ENCODE measurements at regions not wholly inside any gene's neighbourhood (a gene's known extent, or its start where the extent isn't known, plus 50 kb on each side); places are given as distances from the start of the nearest gene placed in this dataset.

GRCh38 chr15:81497238-81497637, 123.2 kb upstream of the TMC3 start:
- no peak overlapping the region for H3K4me3 ChIP-seq
- TF ChIP-seq CTCF (IDR thresholded peaks at IDR 0.05; ENCODE audit: borderline replicate concordance) = no peak
- no peak for DNase-seq
- no peaks in the 10 kb centered on the region for H3K4me1 ChIP-seq
- H3K27ac ChIP-seq (replicated peaks) = no peak overlapping the region
- no peaks in the 10 kb centered on the region for H3K36me3 ChIP-seq
- intact Hi-C loops (cut with micrococcal nuclease) = no loop called here
- peaks cover 28% of the 10 kb centered on the region for H3K27me3 ChIP-seq (ENCODE audit: low read depth)
- H3K9me3 ChIP-seq (replicated peaks) = no peaks in the 10 kb centered on the region

- H3K4me3 ChIP-seq = no peak overlapping the region
- intact Hi-C loops (cut with micrococcal nuclease) = no loop called here
- H3K4me1 ChIP-seq = no peaks in the 10 kb centered on the region
- peaks cover 31% of the 10 kb centered on the region for H3K27me3 ChIP-seq (ENCODE audit: low read depth)
- no peaks in the 10 kb centered on the region for H3K9me3 ChIP-seq (replicated peaks)
- no peaks in the 10 kb centered on the region for H3K36me3 ChIP-seq
- no peak for DNase-seq
- H3K27ac ChIP-seq (replicated peaks) = no peak overlapping the region
- TF ChIP-seq CTCF (IDR thresholded peaks at IDR 0.05; ENCODE audit: borderline replicate concordance) = no peak
Observed at GRCh38 chr15:81495780-81496467, 121.9 kb upstream of the TMC3 start.

GRCh38 chr15:81492969-81493645, 119.1 kb upstream of the TMC3 start:
- Histone ChIP-seq H3K9me3 (replicated peaks) (no peaks in the 10 kb centered on the region), H3K36me3 (no peaks in the 10 kb centered on the region), H3K4me1 (no peaks in the 10 kb centered on the region), H3K27ac (replicated peaks) (no peak overlapping the region), H3K27me3 (ENCODE audit: low read depth) (peaks cover 23% of the 10 kb centered on the region), H3K4me3 (no peak overlapping the region)
- TF ChIP-seq CTCF (IDR thresholded peaks at IDR 0.05; ENCODE audit: borderline replicate concordance) = no peak
- intact Hi-C loops (cut with micrococcal nuclease) = no loop called here
- DNase-seq = no peak

- no peak for TF ChIP-seq CTCF (IDR thresholded peaks at IDR 0.05; ENCODE audit: borderline replicate concordance)
- Histone ChIP-seq H3K27me3 (ENCODE audit: low read depth) (peaks cover 19% of the 10 kb centered on the region), H3K9me3 (replicated peaks) (no peaks in the 10 kb centered on the region), H3K4me1 (no peaks in the 10 kb centered on the region), H3K4me3 (no peak overlapping the region), H3K27ac (replicated peaks) (no peak overlapping the region), H3K36me3 (no peaks in the 10 kb centered on the region)
- peak; percentile 20 for DNase-seq
- intact Hi-C loops (cut with micrococcal nuclease) = no loop called here
Observed at GRCh38 chr15:81492331-81492968, 118.4 kb upstream of the TMC3 start.

GRCh38 chr15:81491414-81492096, 117.5 kb upstream of the TMC3 start:
- intact Hi-C loops (cut with micrococcal nuclease) = no loop called here
- no peak for TF ChIP-seq CTCF (IDR thresholded peaks at IDR 0.05; ENCODE audit: borderline replicate concordance)
- Histone ChIP-seq H3K4me3 (no peak overlapping the region), H3K36me3 (no peaks in the 10 kb centered on the region), H3K27me3 (ENCODE audit: low read depth) (peaks cover 14% of the 10 kb centered on the region), H3K9me3 (replicated peaks) (no peaks in the 10 kb centered on the region), H3K27ac (replicated peaks) (no peak overlapping the region), H3K4me1 (no peaks in the 10 kb centered on the region)
- DNase-seq = no peak
